Liver (tissue), 8 donors: ENCODE measurements at regions not wholly inside any gene's neighbourhood (a gene's known extent, or its start where the extent isn't known, plus 50 kb on each side); places are given as distances from the start of the nearest gene placed in this dataset.

Source experiments
- DNase-seq: peaks from one replicate; pipeline ENCODE4 v3.0.0-alpha.2; 2017; ENCODE audit warnings: low spot score
- H3K27ac ChIP-seq, 2 donors: one replicate each; pipeline ENCODE4 v1.7.0; 2013; ENCODE audit warnings: inconsistent platforms in 2 of 2, low read length in 2 of 2, control low read depth in 1 of 2, low read depth in 1 of 2, mild to moderate bottlenecking in 1 of 2
- H3K27me3 ChIP-seq, 4 donors: one replicate each; pipeline versions ENCODE4 v1.6.1 to v1.7.0; 2013; ENCODE audit warnings: low read length in 3 of 4, inconsistent platforms in 1 of 4, mild to moderate bottlenecking in 1 of 4, moderate library complexity in 1 of 4; ENCODE audit not compliant: control insufficient read depth in 4 of 4, insufficient read depth in 4 of 4
- H3K36me3 ChIP-seq, 4 donors: one replicate each; pipeline versions ENCODE4 v1.6.1 to v1.7.0; 2013; ENCODE audit warnings: low read length in 3 of 4, mild to moderate bottlenecking in 3 of 4, low read depth in 1 of 4, moderate library complexity in 1 of 4; ENCODE audit not compliant: control insufficient read depth in 4 of 4, insufficient read depth in 3 of 4
- H3K4me1 ChIP-seq, 4 donors: one replicate each; pipeline versions ENCODE4 v1.6.1 to v1.7.0; 2013; ENCODE audit warnings: low read length in 3 of 4, mild to moderate bottlenecking in 3 of 4, moderate library complexity in 1 of 4; ENCODE audit not compliant: control insufficient read depth in 4 of 4, insufficient read depth in 4 of 4
- H3K4me3 ChIP-seq, 3 donors: one replicate each; pipeline versions ENCODE4 v1.6.1 to v1.7.0; 2013; ENCODE audit warnings: low read length in 3 of 3, control low read depth in 1 of 3, low read depth in 1 of 3, mild to moderate bottlenecking in 1 of 3
- H3K9ac ChIP-seq, 2 donors: one replicate each; pipeline ENCODE4 v1.7.0; 2013; ENCODE audit warnings: low read length in 2 of 2, mild to moderate bottlenecking in 2 of 2, moderate library complexity in 2 of 2, control low read depth in 1 of 2, low read depth in 1 of 2
- H3K9me3 ChIP-seq, 4 donors: one replicate each; pipeline versions ENCODE4 v1.6.1 to v1.7.0; 2013; ENCODE audit warnings: low read length in 3 of 4; ENCODE audit not compliant: control insufficient read depth in 4 of 4
- CTCF ChIP-seq: fragments of 150-350 bp; IDR thresholded peaks from 2 replicates; pipeline ENCODE4 v1.5.1; 2017; ENCODE audit warnings: improper control_type of control experiment, low read depth, low read length; ENCODE audit not compliant: missing input control
- EGR1 ChIP-seq, 2 donors: IDR thresholded peaks; 2 replicates each; pipeline ENCODE4 v1.6.1; 2016 to 2018; ENCODE audit warnings: antibody characterized with exemption in 2 of 2, low read depth in 2 of 2
- FOXA1 ChIP-seq: IDR thresholded peaks from 2 replicates; pipeline ENCODE4 v1.6.1; 2016; ENCODE audit warnings: antibody characterized with exemption
- FOXA2 ChIP-seq: IDR thresholded peaks from 2 replicates; pipeline ENCODE4 v1.6.1; 2016; ENCODE audit warnings: antibody characterized with exemption
- GABPA ChIP-seq, 2 donors: IDR thresholded peaks in 1 of 2; conservative IDR thresholded peaks in 1 of 2; 2 replicates each; pipeline ENCODE4 v1.6.1; 2016; ENCODE audit warnings: antibody characterized with exemption in 2 of 2, mild to moderate bottlenecking in 1 of 2, moderate library complexity in 1 of 2
- HNF4A ChIP-seq, 2 donors: conservative IDR thresholded peaks; 2 replicates each; pipeline ENCODE4 v1.6.1; 2016; ENCODE audit warnings: antibody characterized with exemption in 2 of 2, mild to moderate bottlenecking in 2 of 2
- HNF4G ChIP-seq: IDR thresholded peaks from 2 replicates; pipeline ENCODE4 v1.6.1; 2016; ENCODE audit warnings: antibody characterized with exemption
- JUND ChIP-seq, 2 donors: IDR thresholded peaks; 2 replicates each; pipeline ENCODE4 v1.6.1; 2016; ENCODE audit warnings: antibody characterized with exemption in 2 of 2
- NR2F2 ChIP-seq: IDR thresholded peaks from 2 replicates; pipeline ENCODE4 v1.6.1; 2016; ENCODE audit warnings: antibody characterized with exemption
- RAD21 ChIP-seq, 2 donors: IDR thresholded peaks; 2 replicates each; pipeline ENCODE4 v1.6.1; 2016; ENCODE audit warnings: antibody characterized with exemption in 2 of 2, mild to moderate bottlenecking in 2 of 2
- RXRA ChIP-seq, 2 donors: IDR thresholded peaks; 2 replicates each; pipeline ENCODE4 v1.6.1; 2017 to 2018; ENCODE audit warnings: antibody characterized with exemption in 2 of 2, mild to moderate bottlenecking in 1 of 2
- SP1 ChIP-seq: IDR thresholded peaks from 2 replicates; pipeline ENCODE4 v1.6.1; 2018; ENCODE audit warnings: antibody characterized with exemption, mild to moderate bottlenecking
- TAF1 ChIP-seq: conservative IDR thresholded peaks from 2 replicates; pipeline ENCODE4 v1.6.1; 2016; ENCODE audit warnings: antibody characterized with exemption, mild to moderate bottlenecking
- WGBS: extraction: QIAGEN DNeasy Blood & Tissue Kit; methylation state at CpG from one replicate; pipeline ENCODE4 v1.1.7; 2013; 5-methylcytosine and 5-hydroxymethylcytosine counted together
- TF ChIP-seq, protein P1 (sequence below): IDR thresholded peaks from 2 replicates; pipeline ENCODE4 v1.6.1; 2016; ENCODE audit warnings: antibody characterized with exemption
- TF ChIP-seq, protein P2 (sequence below): IDR thresholded peaks from 2 replicates; pipeline ENCODE4 v1.6.1; 2016; ENCODE audit warnings: antibody characterized with exemption
- donor health status: healthy.
- donor health status: healthy.
- donor health status: healthy.
- donor health status: healthy.
- donor health status: healthy.

GRCh38 chr13:44180876-44181536 is 192.6 kb upstream of the SERP2 start:
- Histone ChIP-seq H3K27ac (no peak overlapping the region), H3K9me3 (no peaks in the 10 kb centered on the region), H3K27me3 (no peaks in the 10 kb centered on the region), H3K9ac (no peak overlapping the region), H3K4me1 (no peaks in the 10 kb centered on the region), H3K4me3 (no peak overlapping the region), H3K36me3 (no peaks in the 10 kb centered on the region)
- DNase-seq, result no peak
- 96% methylated on average over 8 of the region's 8 CpGs for WGBS
- TF ChIP-seq FOXA1 (no peak), GABPA (IDR thresholded peaks at IDR 0.05 in 1 of 2, conservative IDR thresholded peaks at IDR 0.05 in 1 of 2) (no peak), NR2F2 (no peak), RAD21 (IDR thresholded peaks at IDR 0.05) (no peak), CTCF (no peak), HNF4A (conservative IDR thresholded peaks at IDR 0.05) (no peak), JUND (IDR thresholded peaks at IDR 0.05) (no peak), HNF4G (no peak)
- TF ChIP-seq, protein P1, sequence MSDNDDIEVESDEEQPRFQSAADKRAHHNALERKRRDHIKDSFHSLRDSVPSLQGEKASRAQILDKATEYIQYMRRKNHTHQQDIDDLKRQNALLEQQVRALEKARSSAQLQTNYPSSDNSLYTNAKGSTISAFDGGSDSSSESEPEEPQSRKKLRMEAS, result no peak

- TF ChIP-seq SP1, result no peak
- no peak for TF ChIP-seq FOXA2
- no peak for TF ChIP-seq TAF1
- no peak for TF ChIP-seq RAD21 (IDR thresholded peaks at IDR 0.05)
- TF ChIP-seq HNF4A (conservative IDR thresholded peaks at IDR 0.05), result no peak
- TF ChIP-seq RXRA (IDR thresholded peaks at IDR 0.05), result no peak
- no peak for TF ChIP-seq FOXA1
- TF ChIP-seq GABPA (IDR thresholded peaks at IDR 0.05 in 1 of 2, conservative IDR thresholded peaks at IDR 0.05 in 1 of 2), result no peak
- no peak for TF ChIP-seq EGR1 (IDR thresholded peaks at IDR 0.05; ENCODE audit: low read depth in 2 of 2)
- TF ChIP-seq CTCF, result no peak
- TF ChIP-seq, protein P2, sequence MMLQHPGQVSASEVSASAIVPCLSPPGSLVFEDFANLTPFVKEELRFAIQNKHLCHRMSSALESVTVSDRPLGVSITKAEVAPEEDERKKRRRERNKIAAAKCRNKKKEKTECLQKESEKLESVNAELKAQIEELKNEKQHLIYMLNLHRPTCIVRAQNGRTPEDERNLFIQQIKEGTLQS, result no peak
- TF ChIP-seq, protein P1, result no peak
- H3K4me3 ChIP-seq, result no peak overlapping the region
- H3K27me3 ChIP-seq, result no peaks in the 10 kb centered on the region
- H3K36me3 ChIP-seq, result no peaks in the 10 kb centered on the region
- no peak overlapping the region for H3K9ac ChIP-seq
- H3K4me1 ChIP-seq, result no peaks in the 10 kb centered on the region
- 92% methylated on average over 2 of the region's 2 CpGs for WGBS
- no peaks in the 10 kb centered on the region for H3K9me3 ChIP-seq
- no peak for DNase-seq
- H3K27ac ChIP-seq, result no peak overlapping the region
Observed at GRCh38 chr13:44181931-44182330, 191.7 kb upstream of the SERP2 start.
